ENCODE measurements at regions not wholly inside any gene's neighbourhood (a gene's known extent, or its start where the extent isn't known, plus 50 kb on each side); places are given as distances from the start of the nearest gene placed in this dataset.

DNA sequence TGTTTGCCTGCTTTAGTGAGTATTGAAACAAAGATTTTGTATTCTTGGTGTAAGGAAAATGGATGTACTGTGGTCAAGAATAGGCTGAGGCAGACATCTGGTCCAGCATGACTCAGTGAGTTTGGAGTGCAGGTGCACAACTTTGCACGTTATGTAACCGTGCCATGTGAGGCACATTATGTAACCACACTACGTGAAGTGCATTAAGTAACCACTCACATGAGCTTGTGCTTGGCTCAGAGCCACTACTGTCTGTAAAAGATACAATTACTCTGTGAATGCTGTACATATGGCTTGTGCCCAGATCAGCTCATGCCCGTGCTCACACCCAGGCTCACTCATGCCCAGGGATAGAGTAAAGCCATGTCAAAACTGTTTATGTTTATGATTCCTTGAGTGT is 216.8 kb downstream of the CTH start:
- Histone ChIP-seq H3K4me3 (no peak overlapping the region), H3K4me1 (ENCODE audit: low read depth) (no peaks in the 10 kb centered on the region), H3K27ac (no peak overlapping the region), H3K9me3 (ENCODE audit: low read depth) (no peaks in the 10 kb centered on the region), H3K27me3 (no peaks in the 10 kb centered on the region), H3K36me3 (no peaks in the 10 kb centered on the region)
- TF ChIP-seq, protein P1, sequence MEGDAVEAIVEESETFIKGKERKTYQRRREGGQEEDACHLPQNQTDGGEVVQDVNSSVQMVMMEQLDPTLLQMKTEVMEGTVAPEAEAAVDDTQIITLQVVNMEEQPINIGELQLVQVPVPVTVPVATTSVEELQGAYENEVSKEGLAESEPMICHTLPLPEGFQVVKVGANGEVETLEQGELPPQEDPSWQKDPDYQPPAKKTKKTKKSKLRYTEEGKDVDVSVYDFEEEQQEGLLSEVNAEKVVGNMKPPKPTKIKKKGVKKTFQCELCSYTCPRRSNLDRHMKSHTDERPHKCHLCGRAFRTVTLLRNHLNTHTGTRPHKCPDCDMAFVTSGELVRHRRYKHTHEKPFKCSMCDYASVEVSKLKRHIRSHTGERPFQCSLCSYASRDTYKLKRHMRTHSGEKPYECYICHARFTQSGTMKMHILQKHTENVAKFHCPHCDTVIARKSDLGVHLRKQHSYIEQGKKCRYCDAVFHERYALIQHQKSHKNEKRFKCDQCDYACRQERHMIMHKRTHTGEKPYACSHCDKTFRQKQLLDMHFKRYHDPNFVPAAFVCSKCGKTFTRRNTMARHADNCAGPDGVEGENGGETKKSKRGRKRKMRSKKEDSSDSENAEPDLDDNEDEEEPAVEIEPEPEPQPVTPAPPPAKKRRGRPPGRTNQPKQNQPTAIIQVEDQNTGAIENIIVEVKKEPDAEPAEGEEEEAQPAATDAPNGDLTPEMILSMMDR (IDR thresholded peaks at IDR 0.05; ENCODE audit: low read depth, low read length): no peak
- DNase-seq (ENCODE audit: low read depth in 1 of 2, low spot score in 1 of 2): no peak

DNA sequence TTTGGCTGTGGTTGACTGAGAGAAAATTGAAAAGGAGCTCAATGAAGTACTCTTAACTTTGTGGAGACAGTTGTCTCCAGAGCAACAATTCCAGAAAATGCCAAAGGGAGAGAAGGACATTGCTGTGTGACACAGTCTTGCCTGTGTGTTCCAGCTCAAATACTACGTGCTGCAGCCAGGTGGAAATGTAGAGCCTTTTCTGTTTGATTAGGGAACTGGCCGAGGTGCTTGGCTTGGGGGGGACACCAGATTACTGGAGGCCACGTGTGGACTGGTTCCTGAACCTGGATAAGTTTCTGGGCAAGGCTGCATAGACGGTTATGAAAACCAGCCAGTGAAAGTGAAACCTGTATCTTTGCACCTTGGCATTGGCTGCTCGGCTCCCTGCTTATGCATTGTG is 217.9 kb downstream of the CTH start:
- DNase-seq (ENCODE audit: low read depth in 1 of 2, low spot score in 1 of 2): no peak
- TF ChIP-seq, protein P1 (IDR thresholded peaks at IDR 0.05; ENCODE audit: low read depth, low read length): no peak
- Histone ChIP-seq H3K27ac (no peak overlapping the region), H3K36me3 (no peaks in the 10 kb centered on the region), H3K4me3 (no peak overlapping the region), H3K9me3 (ENCODE audit: low read depth) (no peaks in the 10 kb centered on the region), H3K27me3 (no peaks in the 10 kb centered on the region), H3K4me1 (ENCODE audit: low read depth) (no peaks in the 10 kb centered on the region)

DNA sequence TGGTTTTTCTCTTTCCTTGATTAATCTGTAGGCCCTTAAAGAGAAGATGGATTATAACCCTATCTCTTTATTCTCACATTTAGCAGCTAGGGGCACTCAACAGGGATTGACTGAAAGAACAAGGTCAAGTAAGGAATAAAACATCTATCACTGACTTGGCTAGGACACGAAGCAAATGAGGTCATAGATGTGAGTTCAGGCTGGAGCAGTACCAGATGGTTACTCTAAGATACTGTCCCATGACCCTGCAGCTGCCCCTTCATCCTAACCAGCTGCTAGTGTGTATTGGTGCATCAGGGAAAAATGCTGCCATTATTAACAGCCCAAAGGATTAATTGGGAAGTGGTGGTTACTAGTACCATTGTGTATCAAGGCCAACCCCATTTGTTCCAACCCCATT is 221.9 kb downstream of the CTH start:
- no peaks in the 10 kb centered on the region for H3K9me3 ChIP-seq (ENCODE audit: low read depth)
- DNase-seq (ENCODE audit: low read depth in 1 of 2, low spot score in 1 of 2): no peak

DNA sequence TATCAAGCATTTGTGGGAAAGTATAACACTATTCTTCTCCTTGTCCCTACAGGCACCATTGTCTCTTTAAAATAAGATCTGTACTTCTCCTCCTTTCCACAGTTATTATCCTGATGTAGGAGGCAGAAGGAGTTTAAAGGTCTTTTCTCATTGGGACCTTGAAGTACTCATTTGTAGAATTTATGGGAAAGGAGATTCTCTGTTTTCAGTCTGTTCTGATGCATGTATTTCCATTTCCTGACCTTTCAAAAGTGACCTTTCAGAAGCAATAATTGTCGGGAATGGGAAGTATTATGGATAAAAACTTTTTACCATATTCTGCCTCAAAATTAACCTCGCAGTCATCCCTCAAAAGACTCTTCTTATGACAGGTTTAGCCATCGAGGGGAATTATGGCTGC is 224.8 kb downstream of the CTH start:
- TF ChIP-seq, protein P1 (IDR thresholded peaks at IDR 0.05; ENCODE audit: low read depth, low read length): no peak
- Histone ChIP-seq H3K9me3 (ENCODE audit: low read depth) (no peaks in the 10 kb centered on the region), H3K4me1 (ENCODE audit: low read depth) (no peaks in the 10 kb centered on the region), H3K27ac (no peak overlapping the region), H3K27me3 (peaks cover 3% of the 10 kb centered on the region), H3K36me3 (no peaks in the 10 kb centered on the region), H3K4me3 (no peak overlapping the region)
- DNase-seq (ENCODE audit: low read depth in 1 of 2, low spot score in 1 of 2): no peak

More for the DNA sequence above, 221.9 kb downstream of the CTH start:
- TF ChIP-seq, protein P1 (IDR thresholded peaks at IDR 0.05; ENCODE audit: low read depth, low read length): no peak
- H3K27me3 ChIP-seq: peaks cover 3% of the 10 kb centered on the region
- no peaks in the 10 kb centered on the region for H3K4me1 ChIP-seq (ENCODE audit: low read depth)
- H3K36me3 ChIP-seq: no peaks in the 10 kb centered on the region
- H3K27ac ChIP-seq: no peak overlapping the region
- H3K4me3 ChIP-seq: no peak overlapping the region

DNA sequence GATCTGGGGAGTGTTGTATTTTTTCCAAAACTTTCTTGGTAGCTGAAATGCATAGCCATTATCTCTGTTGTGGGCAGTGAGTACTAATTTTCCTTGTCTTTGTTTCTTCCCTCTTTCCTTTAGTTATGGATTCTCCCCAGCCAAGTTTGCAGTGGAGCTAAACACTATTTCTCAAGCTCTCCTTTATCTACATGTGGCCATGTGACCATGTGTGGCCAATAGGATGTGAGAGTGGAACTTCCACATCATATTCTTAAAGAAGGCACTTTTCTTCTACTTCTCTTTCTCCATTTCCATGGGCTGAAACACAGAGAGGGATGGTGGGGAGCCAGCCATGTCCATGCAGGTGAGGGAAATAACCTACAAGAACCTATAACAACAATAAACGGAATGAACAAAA is 230.8 kb downstream of the CTH start:
- H3K27me3 ChIP-seq: no peaks in the 10 kb centered on the region

More for the DNA sequence above, 230.8 kb downstream of the CTH start:
- Histone ChIP-seq H3K4me3 (no peak overlapping the region), H3K27ac (no peak overlapping the region), H3K36me3 (no peaks in the 10 kb centered on the region), H3K9me3 (ENCODE audit: low read depth) (no peaks in the 10 kb centered on the region), H3K4me1 (ENCODE audit: low read depth) (no peaks in the 10 kb centered on the region)
- TF ChIP-seq, protein P1 (IDR thresholded peaks at IDR 0.05; ENCODE audit: low read depth, low read length): no peak
- no peak for DNase-seq (ENCODE audit: low read depth in 1 of 2, low spot score in 1 of 2)
